ENCODE measurements at regions not wholly inside any gene's neighbourhood (a gene's known extent, or its start where the extent isn't known, plus 50 kb on each side); places are given as distances from the start of the nearest gene placed in this dataset.
"Not testable (repeated sequence)": the region's sequence is repeated elsewhere in the genome, so short reads cannot be mapped to it uniquely, and the experiment has no call there.

DNA sequence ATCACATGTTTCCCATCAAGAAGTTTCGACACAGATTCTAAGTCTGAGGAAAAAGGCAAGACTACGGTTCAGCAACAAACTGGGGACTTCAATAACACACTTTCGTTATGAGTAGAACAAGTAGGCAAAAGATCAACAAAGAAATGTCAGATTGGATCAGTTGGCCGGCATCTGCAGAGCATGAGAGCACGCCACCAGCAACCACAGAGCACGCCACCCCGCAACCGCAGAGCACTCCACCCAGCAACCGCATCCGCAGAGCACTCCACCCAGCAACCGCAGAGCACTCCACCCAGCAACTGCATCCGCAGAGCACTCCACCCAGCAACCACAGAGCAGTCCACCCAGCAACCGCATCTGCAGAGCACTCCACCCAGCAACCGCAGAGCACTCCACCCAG is 89.7 kb upstream of the FAM20C start:
- no peak for DNase-seq

DNA sequence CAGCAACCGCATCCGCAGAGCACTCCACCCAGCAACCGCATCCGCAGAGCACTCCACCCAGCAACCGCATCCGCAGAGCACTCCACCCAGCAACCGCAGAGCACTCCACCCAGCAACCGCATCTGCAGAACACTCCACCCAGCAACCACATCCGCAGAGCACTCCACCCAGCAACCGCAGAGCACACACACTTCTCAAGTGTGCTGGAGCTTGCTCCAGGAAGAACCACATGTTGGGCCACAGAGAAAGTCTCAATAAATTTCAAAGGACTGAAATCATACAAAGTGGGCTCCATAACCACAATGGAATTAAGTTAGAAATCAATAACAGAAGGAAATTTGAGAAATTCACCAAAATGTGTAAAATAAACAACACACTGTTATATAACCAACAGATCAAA is 88.4 kb upstream of the FAM20C start:
- DNase-seq = not testable (repeated sequence)

DNA sequence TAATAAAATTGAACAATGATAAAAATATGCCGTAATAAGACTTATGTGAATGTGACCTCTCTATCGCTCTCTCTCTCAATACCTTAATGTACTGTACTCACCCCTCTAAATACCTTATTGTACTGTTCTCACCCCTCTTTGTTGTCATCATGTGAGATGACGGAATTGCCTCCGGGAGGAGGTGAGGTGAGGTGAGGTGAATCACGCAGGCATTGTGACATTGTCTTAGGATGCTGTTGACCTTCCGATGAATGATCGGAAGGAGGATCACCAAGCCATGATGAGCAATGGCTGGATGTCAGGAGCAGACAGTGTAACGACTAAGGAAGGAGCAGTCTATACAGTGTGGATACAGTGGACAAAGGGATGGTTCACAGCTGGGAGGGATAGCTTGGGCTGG is 87.4 kb upstream of the FAM20C start:
- DNase-seq = no peak

DNA sequence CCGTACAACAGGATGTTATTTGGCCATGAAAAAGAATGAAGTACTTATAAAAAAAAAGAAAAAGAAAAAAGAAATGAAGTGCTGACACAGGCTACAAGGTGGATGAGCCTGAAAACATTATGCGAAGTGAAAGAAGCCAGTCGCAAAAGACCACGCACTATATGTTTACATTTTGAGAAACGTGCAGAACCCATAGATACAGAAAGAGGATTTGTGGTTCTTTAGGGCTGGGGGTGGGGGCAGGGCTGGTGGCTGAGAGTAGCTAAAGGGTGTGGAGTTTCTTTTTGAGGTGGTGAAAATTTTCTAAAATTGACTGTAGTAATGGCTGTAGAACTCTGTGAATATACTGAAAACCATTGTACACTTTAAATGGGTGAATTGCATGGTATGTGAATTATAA is 86.0 kb upstream of the FAM20C start:
- no peak for DNase-seq

DNA sequence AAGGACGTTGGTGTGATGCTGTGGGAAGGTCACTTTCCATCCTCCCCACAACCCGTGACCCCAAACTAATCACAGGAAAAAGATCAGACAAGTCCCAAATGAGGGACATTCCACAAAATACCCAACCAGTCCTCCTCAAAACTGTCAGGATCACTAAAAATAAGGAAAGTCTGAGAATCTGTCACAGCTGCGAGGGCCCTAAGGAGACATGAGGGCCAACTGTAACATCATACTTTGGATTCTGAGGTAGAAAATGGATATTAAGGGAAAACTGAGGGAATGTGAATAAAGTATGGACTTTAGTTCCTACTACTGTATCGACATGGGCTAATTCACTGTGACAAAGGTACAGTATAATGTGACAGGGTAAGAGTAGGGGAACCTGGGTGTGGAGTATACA is 85.1 kb upstream of the FAM20C start:
- no peak for DNase-seq

DNA sequence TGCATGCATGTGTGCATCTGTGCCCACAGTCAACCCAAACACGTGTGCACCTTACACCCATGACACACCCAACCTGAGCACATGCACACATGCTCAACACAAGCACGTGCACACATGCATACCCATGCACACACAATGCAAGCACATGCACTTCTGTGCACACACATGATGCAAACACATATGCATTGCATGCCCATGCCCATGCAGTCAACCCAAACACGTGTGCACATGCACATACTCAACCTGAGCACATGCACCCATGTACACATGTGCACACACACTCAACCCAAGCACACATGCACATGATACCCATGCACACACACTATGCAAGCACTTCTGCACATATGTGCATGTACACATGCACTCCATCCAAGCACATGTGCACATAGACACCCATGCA is 84.5 kb upstream of the FAM20C start:
- DNase-seq = no peak

DNA sequence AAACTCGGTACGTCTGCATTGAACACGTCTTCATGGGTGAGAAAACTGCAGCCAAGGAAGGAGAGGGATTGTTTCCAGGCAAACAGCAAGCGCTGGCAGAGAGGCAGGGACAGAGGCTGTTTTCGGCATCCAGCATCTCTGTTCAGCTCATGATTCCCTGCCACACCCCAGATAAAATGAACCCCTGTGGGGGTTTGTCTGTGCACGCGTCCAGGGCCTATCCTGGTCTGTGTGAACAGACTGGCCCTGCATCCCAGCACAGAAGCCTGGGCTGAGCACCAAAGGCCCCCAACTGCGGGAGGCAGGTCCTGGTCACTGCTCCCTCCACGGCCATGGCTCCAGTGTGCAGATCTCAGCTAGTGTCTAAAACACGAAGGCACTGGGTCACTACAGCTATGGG is 83.3 kb upstream of the FAM20C start:
- DNase-seq = no peak

DNA sequence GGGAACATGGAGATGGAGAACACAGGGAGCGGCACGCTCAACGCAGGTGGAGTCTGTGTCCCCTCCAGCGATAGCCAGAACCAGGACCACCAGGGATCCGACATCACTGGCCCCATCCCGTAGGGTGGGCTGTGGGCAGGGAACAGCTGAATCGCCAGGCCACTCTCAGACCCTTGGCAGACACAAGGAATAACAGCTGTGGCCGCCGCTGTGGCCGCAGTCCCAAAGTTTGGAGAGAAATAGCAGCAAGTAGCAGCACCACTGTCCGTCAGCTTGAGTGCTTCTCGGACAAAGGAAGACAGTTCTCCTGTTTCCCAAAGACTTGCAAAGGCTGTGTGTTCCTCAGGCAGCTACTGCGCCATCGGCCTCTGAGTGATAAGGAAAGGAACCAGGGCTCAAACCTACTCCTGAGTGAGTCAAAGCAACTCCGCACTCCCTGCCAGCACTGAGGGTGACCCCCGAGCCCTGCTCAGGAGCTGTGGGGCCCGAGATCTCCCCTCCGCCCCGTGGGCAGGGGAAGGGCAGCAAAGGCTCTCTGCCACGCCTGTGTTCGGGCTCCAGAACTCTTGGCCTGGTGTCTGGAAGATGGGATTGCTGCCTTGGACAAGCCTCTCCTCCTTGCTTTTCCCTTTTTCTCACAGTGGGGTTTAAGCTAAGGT is 82.3 kb upstream of the FAM20C start:
- DNase-seq = no peak

DNA sequence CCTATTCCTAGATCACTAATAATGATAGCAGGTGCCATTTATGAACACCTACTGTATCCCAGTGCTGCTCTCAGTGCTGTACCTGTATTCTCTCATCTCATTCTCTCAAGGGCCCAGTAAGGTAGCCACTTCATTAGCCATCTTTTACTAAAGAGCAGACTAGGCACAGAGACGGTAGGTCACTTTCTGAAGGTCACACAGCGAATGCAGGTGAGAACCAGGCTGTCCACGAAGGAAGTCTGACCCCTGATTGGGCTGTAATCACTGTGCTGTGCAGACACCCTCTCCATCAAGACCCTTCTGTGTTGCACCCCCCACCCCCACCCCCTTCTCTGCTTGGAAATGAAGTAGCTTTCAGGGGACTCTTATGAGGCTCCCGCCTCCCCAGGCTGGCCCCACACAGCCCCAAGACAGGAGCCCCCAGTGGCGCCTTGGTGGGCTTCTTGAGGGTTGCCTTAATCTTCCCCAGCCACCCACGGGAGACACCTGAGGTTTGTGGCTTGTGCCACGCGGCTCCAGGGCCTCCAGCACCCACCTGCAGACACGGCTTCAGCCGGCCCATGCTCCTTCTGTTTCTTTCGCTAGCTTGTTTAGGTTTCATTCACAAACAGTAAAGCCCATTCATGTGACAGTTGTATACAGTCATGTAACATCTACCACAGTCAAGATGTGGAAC is 81.7 kb upstream of the FAM20C start:
- no peak for DNase-seq

DNA sequence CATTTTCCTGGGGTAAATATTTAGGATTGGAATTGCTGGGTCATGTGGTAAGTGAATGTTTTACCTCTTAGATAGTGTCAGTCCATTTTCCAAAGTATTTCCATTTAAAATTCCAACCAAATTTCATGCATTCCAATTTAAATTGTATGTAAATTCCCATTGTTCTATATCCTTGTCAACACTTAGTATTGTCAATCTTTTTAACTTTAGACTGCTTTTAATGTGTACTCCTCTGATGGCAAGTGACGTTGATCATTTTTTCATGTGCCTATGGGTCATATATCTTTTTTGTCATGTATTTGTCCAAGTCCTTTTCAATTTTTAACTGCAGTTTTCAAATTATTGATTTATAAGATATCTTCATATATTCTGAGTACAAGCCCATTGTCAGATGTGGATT is 80.8 kb upstream of the FAM20C start:
- DNase-seq = no peak

DNA sequence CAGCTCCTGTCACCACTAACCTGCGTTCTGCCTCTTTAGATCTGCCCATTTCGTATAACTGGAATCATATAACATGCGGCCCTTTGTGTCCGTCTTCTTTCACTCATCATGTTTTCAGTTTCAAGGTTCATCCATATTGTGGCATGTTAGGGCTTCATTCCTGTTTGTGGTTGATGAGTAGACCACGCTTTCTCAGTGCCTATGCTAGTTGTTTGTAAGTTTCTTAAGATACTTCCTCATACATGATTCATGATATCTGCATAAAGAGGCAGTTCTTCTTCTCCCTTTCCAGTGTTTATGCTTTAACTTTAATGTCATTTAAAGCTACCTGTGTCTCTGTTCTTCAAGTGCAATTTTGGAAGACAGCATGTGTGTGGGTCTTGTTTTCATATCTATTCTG is 79.5 kb upstream of the FAM20C start:
- DNase-seq = no peak

DNA sequence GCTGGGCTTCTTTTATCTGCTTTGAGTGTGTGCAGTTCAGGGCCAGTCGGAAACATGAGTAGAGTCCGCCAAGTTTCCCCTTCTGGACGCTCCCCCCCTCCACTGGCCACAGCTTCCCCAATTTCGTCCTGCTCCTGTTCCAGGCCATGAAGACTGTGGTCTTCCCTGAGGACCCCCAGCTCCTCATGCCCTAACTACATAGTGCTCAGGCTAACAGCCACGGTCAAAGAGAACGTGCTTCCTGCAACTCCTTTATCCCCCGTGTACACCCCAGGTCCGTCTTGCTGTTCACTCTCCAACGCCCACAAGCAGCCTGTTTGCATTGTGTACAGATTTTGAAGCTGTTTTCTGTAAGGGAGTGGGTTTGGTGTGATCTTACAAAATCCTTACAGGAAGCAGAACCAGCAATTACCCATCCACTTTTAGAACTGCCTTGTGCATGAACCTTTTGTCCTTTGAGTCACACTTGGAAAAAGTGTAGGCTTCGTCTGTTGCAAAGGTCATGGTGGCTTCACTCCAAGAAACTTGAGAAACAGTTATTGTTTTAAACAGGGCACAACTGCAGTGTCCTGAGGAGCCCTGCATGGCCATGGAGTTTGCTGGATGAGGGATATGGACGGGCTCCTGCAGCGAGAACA is 77.0 kb upstream of the FAM20C start:
- peak in 1 of 2 donors; percentile 25 for DNase-seq

DNA sequence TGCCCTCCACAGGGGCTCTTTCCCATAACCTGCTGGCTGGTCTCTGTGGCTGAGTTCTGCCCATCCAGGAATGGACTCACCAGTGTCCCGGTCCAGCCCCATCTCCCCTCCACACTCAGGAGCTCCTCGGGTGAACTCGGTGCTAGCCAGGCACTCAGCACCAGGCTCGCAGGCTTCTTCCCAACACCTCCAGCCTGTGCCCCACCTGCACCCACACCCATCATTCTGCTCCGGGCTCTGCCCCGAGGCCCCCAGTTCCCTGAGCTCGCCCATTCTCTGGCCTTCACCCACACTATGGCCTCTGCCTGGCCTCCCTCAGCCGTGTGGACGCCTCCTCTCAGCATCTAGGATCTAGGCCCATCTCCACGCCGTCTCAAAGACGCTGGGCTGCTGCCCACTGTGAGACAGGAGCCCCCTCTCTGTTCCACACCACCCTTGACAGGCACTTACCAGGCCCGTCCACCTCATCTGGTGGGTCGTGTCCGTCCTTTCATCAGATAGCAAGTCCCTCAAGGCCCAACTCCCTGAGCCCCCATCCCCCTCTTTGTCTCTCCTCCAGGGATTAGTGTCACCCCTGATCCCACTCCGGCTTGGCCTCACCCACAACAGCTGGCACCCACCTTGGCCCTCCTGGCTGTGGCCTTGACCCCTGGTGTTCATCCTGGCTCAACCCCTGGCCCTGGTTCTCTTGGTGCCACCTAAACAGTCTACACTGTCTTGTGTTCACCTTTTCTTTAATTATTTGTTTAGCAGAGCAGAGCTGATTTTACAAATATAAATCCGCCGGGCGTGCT is 76.0 kb upstream of the FAM20C start:
- DNase-seq = no peak

DNA sequence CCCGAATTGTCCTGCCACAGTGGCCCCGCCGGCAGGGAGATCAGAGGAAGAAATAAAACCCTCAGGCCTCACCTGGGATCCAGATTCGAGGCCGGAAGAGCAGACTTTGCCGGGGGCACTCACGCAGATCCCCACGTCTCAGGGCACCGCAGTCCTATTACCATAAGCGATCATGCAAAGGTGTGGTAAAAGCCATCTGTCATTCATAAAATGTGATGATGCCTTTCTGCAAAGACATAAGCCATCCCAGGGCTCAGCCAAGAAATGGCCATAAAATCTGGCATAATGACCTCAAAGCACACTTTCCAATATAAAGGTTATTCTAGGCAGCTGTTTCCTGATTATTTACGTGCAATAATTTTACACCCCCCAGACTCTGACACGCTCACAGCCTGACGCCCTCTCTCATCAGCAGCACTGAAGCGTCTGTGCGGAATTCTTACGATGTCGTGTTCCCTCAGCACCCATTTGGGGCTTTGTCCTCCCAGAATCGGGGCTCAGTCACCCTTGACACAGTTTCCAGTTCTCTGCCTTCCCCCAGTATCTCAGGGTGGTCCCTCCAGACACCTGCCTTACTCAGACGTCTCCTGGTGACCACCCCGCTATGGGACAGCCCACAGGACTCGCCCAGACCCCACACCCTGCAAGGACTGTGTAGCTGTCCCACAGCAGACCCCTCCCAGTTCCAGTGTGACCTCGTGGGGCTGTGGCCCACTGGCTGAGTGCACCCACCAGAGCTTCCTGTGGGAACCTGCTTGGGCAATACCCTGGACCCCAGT is 74.3 kb upstream of the FAM20C start:
- DNase-seq = no peak

DNA sequence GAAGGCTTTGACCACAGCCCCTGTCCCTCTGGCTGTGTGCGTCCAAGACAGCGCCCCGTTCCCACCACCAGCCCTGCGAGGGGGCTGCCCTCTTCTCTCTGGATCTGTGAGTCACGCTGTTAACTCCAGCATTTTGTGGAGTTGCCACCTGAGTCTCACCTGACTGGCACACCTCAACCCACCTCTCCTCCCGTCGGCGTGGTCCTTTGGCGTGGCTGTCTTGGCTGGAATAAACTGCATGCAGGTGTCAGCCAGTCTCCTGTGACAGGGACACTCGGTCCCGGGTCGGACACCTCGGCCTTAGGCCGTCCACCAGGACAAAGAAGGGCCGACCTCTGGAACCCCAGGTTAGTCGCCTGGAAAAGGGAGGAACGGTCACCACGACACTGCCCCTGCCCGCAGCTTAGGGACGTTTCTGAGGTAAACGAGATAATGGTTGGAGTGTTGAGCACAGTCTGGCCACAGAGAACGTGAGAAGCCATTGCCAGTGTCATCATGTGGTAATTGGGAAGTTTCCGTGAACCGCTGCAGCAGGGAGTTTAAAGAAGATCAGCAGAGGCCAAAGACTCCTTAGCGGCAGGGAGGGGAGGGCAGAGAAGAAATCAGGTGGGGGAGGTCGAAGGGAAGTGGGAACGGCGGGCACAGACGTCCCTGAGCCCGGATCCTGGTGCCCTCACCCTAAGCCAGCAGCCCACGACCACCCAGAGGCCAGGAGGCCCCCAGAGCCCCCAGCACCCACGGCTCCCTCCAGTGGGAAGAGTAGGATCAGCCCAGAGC is 73.6 kb upstream of the FAM20C start:
- no peak for DNase-seq

DNA sequence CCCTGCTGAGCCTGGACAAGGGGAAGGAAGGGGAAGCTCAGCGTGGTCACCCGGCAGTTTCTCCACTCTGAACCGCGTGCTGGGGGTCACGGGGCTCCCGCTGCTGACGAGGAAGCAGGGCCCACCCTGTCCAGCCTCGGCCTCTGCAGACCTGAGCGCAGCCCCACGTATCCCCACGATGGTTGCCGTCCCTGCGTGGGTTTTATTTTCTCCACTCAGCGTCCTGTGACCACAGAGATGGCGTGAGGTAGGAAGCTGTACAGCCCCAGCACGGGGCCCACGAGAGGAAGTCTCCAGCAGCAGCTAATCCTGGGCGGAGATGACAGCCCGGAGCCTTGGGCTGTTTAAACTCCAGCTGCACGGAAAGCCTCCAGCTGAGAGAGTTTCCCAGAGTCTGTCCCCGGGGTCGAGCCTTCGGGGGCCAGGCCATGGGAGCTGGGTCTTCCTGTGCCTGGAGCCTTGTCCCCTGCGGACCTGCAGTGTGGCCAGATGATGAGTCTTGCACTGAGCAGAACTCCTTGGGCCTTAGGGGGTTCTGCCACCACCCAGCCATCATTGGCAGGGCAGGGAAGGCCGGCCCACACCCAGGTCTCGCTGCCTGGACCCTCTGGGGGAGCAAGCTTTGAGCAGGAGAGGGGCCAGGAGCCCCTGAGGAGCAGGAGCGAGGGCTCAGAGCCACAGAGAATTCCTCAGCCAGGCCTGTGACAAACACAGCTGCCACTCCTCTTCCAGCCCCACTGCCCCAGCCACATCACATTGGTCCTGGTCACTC is 72.8 kb upstream of the FAM20C start:
- DNase-seq = no peak

DNA sequence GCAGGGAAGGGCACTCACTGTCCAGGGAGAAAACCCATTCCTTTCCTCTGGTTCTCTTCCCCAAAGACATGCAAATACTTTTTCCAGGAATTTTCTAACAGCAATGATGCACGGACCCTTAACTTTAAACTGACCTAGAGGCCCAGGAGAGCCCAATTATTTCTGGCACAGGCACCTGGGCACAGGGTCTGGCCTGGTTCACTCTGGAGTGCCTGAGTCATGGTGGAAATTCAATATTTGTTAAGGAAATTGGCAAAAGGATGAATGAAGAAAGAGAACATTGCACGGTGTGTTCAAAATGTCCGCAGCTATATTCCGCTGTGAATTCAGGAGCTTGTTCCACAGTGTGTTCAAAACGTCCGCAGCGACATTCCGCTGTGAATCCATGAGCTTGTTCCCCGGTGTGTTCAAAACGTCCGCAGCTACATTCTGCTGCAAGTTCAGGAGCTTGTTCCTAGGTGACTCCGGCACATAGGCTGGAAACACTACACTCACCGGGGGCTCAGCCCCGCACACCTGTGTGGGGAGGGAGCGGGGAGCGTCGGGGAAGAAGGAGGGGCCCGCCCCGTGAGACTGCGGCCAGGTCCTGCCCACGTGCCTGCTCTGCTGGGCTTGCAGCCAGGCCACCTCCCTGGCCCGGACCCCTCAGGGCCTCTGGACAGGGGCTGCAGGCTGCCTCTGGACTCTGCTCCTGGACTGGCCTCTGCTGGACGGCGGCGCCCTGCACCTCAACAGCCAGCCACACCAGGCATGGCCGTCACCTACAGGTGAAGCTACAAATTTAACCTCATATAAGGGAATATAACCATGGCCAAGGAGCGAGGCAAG is 72.0 kb upstream of the FAM20C start:
- no peak for DNase-seq

DNA sequence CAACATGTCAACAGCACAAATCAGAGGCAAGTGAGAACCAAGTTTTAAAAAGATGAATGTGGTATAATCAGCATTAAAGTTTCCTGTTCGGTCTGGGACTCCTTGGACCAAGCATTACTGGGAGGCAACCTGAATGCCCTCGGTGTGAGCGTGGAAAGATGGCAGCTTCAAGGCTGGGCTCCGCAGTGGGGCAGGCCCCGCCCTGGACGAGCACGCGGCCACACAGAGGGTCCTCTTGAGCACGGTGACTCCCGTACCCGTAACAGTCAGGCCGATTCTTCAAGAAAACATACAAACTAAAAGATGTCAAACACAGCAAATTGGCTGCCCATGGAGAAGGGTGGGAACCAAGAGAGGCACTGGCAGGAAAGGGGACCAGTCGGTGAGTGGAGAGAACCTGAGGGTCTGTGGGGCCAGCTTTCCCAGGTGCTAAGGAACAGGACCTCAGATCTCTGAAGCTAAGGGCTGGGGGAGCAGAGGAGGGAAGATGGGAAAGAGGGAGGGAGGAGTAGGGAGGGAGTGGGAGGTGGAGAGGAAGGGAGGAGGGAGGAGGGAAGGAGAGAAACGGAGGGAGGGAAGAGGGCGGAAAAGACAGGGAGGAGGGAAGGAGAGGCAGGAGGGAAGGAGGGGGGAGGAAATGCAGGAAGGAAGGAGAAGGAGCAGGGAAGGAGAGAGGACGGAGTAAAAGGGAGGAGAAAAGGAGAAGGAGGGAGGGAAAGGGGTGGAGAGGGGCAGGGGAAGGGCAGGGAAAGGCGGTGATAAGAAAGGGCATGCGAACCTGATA is 71.2 kb upstream of the FAM20C start:
- no peak for DNase-seq

DNA sequence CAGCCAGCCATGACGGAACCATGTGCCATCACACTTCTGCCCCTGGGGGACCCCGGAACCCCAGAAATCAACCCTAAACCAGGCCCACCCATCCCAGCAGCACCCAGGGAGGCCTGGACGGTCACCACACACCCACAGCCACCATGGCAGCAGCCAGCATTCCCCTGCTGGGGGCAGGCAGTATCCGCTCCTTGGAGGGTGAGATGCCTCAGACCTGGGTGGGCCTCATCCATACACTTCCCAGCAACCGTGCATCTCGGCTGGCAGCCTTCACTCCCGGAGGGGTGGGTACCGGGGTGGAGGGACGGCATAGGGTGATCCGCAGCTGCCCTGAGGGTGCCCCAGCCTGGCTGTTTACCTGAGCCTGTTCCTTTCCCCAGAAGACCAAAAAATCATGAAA is 69.1 kb upstream of the FAM20C start:
- DNase-seq = no peak
